Calu3 (cell line): ENCODE measurements at regions not wholly inside any gene's neighbourhood (a gene's known extent, or its start where the extent isn't known, plus 50 kb on each side); places are given as distances from the start of the nearest gene placed in this dataset.
"Not testable (repeated sequence)": the region's sequence is repeated elsewhere in the genome, so short reads cannot be mapped to it uniquely, and the experiment has no call there.

ENCODE experiments used
- BruUV-seq: library from RNA; stranded (reverse); fragments of 400-500 nt; replicated peaks from 2 replicates; lab custom pipeline; 2021; lab: Mats Ljungman, UMichigan
- CTCF ChIA-PET: fragments of 300-600 bp; sonication (Branson Sonifier 250); formaldehyde crosslinking; loops from one replicate; lab custom pipeline; 2022; ENCODE audit warnings: antibody characterized with exemption; lab: Charles Lee
- DNase-seq: peaks from one replicate; pipeline ENCODE4 v3.0.0; 2022
- H3K27ac Mint-ChIP-seq: one replicate; pipeline ENCODE4 v1.8.0; 2022; ENCODE audit warnings: mixed read lengths; ENCODE audit not compliant: unreplicated experiment
- H3K27me3 Mint-ChIP-seq: one replicate; pipeline ENCODE4 v1.8.0; 2022; ENCODE audit warnings: mixed read lengths; ENCODE audit not compliant: unreplicated experiment
- H3K36me3 Mint-ChIP-seq: one replicate; pipeline ENCODE4 v1.8.0; 2022; ENCODE audit warnings: mild to moderate bottlenecking, moderate library complexity, mixed read lengths; ENCODE audit not compliant: insufficient read depth, unreplicated experiment
- H3K4me1 Mint-ChIP-seq: one replicate; pipeline ENCODE4 v1.8.0; 2022; ENCODE audit warnings: mild to moderate bottlenecking, low read depth, mixed read lengths; ENCODE audit not compliant: unreplicated experiment
- H3K4me3 Mint-ChIP-seq: one replicate; pipeline ENCODE4 v1.8.0; 2022; ENCODE audit warnings: mild to moderate bottlenecking, low read depth, moderate library complexity, mixed read lengths; ENCODE audit not compliant: unreplicated experiment
- H3K9me3 Mint-ChIP-seq: one replicate; pipeline ENCODE4 v1.8.0; 2022; ENCODE audit warnings: low read depth, mixed read lengths; ENCODE audit not compliant: unreplicated experiment
- intact Hi-C: fragments of 100-400 bp; cut with micrococcal nuclease; formaldehyde crosslinking; loops from one replicate; pipeline ENCODE4 v1.10.0; 2022; ENCODE audit not compliant: unreplicated experiment
- TF ChIP-seq, protein P1 (sequence below): fragments of 200-600 bp; IDR thresholded peaks from one replicate; pipeline ENCODE4 v1.8.0; 2022; ENCODE audit warnings: antibody characterized with exemption; ENCODE audit not compliant: unreplicated experiment

DNA sequence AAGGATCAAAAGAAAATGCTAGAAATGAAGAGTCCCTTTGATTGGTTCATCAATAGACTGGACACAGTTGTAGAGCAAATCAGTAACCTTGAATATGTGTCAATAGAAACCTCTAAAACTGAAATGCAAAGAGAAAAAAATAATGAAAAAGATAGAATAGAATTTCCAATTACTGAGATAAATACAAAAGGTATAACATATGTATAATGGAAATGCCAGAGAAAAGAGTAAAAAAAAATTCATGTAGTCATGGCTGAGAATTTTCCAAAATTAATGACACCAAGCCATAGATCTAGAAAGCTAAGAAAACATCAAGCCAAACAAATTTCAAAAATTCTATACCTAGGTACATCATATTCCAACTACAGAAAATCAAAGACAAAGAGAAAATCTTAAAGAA is 62.0 kb upstream of the HGF start:
- H3K36me3 Mint-ChIP-seq: no peaks in the 10 kb centered on the region
- DNase-seq: no peak
- intact Hi-C loops: no loop called here
- H3K4me3 Mint-ChIP-seq: no peak overlapping the region
- TF ChIP-seq, protein P1, sequence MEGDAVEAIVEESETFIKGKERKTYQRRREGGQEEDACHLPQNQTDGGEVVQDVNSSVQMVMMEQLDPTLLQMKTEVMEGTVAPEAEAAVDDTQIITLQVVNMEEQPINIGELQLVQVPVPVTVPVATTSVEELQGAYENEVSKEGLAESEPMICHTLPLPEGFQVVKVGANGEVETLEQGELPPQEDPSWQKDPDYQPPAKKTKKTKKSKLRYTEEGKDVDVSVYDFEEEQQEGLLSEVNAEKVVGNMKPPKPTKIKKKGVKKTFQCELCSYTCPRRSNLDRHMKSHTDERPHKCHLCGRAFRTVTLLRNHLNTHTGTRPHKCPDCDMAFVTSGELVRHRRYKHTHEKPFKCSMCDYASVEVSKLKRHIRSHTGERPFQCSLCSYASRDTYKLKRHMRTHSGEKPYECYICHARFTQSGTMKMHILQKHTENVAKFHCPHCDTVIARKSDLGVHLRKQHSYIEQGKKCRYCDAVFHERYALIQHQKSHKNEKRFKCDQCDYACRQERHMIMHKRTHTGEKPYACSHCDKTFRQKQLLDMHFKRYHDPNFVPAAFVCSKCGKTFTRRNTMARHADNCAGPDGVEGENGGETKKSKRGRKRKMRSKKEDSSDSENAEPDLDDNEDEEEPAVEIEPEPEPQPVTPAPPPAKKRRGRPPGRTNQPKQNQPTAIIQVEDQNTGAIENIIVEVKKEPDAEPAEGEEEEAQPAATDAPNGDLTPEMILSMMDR: no peak
- no peaks in the 10 kb centered on the region for H3K4me1 Mint-ChIP-seq
- no TSS peak for BruUV-seq
- no peak overlapping the region for H3K27ac Mint-ChIP-seq
- H3K27me3 Mint-ChIP-seq: no peaks in the 10 kb centered on the region
- CTCF ChIA-PET: no interaction called here
- peaks cover 13% of the 10 kb centered on the region for H3K9me3 Mint-ChIP-seq

DNA sequence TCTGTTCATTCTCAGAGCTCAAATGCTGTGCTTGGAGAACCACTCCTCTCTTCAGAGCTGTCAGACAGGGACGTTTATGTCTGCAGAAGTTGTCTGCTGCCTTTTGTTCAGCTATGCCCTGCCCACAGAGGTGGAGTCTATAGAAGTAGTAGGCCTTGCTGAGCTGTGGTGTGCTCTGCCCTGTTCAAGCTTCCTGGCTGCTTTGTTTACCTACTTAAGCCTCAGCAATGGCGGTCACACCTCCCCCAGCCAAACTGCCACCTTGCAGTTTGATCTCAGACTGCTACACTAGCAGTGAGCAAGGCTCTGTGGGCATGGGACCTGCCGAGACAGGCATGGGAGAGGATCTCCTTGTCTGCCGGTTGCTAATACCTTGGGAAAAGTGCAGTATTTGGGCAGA is 59.7 kb upstream of the HGF start:
- CTCF ChIA-PET, intact Hi-C loops, H3K27ac Mint-ChIP-seq, DNase-seq, H3K4me3 Mint-ChIP-seq, BruUV-seq, H3K4me1 Mint-ChIP-seq, H3K36me3 Mint-ChIP-seq, H3K27me3 Mint-ChIP-seq: not testable (repeated sequence)
- peaks cover 13% of the 10 kb centered on the region for H3K9me3 Mint-ChIP-seq

DNA sequence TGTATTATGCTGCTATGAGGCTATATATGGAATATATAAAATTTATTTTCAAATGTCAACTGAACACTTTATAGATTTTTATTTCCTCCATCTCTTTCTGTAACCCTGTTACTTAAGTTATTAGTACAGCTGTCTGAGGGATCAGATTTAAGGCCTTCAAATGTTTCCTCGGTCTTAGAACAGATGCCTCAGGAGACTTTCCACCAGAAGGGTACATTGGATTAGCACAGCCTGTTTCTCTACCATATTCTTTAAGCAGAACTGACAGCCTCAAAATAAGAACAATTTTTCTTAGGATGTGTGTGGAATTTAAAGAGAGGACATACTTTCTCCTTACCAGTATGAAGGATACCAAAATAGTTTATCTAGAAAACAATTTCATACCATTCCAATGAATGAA is 53.0 kb upstream of the HGF start:
- Mint-ChIP-seq H3K27ac (no peak overlapping the region), H3K27me3 (no peaks in the 10 kb centered on the region), H3K9me3 (no peaks in the 10 kb centered on the region), H3K36me3 (no peaks in the 10 kb centered on the region), H3K4me3 (no peak overlapping the region), H3K4me1 (no peaks in the 10 kb centered on the region)
- intact Hi-C loops: no loop called here
- TF ChIP-seq, protein P1: no peak
- CTCF ChIA-PET: no interaction called here
- BruUV-seq: no TSS peak
- DNase-seq: no peak

DNA sequence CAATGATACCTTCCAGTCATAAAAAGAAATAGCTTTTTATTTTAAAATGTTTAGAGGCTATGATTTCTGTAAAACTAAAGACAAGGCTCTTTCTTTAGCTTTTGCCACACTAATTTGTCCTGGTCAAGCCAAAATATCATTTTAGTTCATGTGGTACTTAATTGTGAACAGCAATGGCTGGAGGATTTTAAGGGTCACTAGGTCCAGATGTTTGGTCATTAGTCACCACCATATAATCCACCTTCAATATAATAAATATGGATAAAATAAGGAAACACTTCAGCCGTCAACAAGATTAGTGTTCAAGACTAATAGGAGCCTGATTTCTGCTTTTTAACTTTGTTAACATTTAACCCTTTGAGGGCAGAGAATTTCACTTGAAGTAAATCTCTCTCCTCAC is 50.0 kb upstream of the HGF start:
- TF ChIP-seq, protein P1: no peak
- H3K4me1 Mint-ChIP-seq: no peaks in the 10 kb centered on the region
- BruUV-seq: no TSS peak
- no peak overlapping the region for H3K27ac Mint-ChIP-seq
- H3K9me3 Mint-ChIP-seq: no peaks in the 10 kb centered on the region
- H3K27me3 Mint-ChIP-seq: no peaks in the 10 kb centered on the region
- H3K36me3 Mint-ChIP-seq: no peaks in the 10 kb centered on the region
- intact Hi-C loops: no loop called here
- DNase-seq: no peak
- CTCF ChIA-PET: no interaction called here
- H3K4me3 Mint-ChIP-seq: no peak overlapping the region
